Nucleus accumbens (tissue), 56 donors: ENCODE measurements at regions not wholly inside any gene's neighbourhood (a gene's known extent, or its start where the extent isn't known, plus 50 kb on each side); places are given as distances from the start of the nearest gene placed in this dataset.
"Not testable (repeated sequence)": the region's sequence is repeated elsewhere in the genome, so short reads cannot be mapped to it uniquely, and the experiment has no call there.

Experiments
- DNase-seq, 56 donors: peaks; one replicate each; lab custom pipeline; 2025; lab: John Stamatoyannopoulos, UW

GRCh38 chrX:150050387-150050786, 112.1 kb upstream of the EOLA2 start:
- no peak for DNase-seq

- DNase-seq = no peak
Measured at GRCh38 chrX:150051096-150051495, 112.8 kb upstream of the EOLA2 start.

- no peak for DNase-seq
Measured at GRCh38 chrX:150052226-150052625, 113.9 kb upstream of the EOLA2 start.

GRCh38 chrX:150058728-150059127, 120.4 kb upstream of the EOLA2 start:
- no peak for DNase-seq

- DNase-seq = no peak
Measured at GRCh38 chrX:150060406-150060805, 122.1 kb upstream of the EOLA2 start.

GRCh38 chrX:150062292-150063137, 124.2 kb upstream of the EOLA2 start:
- DNase-seq = peak in 3 of 56 donors; percentile 1 to 9 (median 1)

- DNase-seq = no peak
Measured at GRCh38 chrX:150063138-150063518, 124.8 kb upstream of the EOLA2 start.

GRCh38 chrX:150063674-150064073, 125.4 kb upstream of the EOLA2 start:
- DNase-seq = no peak

- no peak for DNase-seq
Measured at GRCh38 chrX:150074175-150074574, 135.9 kb upstream of the EOLA2 start.

GRCh38 chrX:150080497-150080896, 142.2 kb upstream of the EOLA2 start:
- DNase-seq = no peak

GRCh38 chrX:150081076-150081475, 142.8 kb upstream of the EOLA2 start:
- no peak for DNase-seq

GRCh38 chrX:150084496-150085229, 146.4 kb upstream of the EOLA2 start:
- no peak for DNase-seq

- DNase-seq = no peak
Measured at GRCh38 chrX:150085881-150086280, 147.6 kb upstream of the EOLA2 start.

GRCh38 chrX:150086371-150086770, 148.1 kb upstream of the EOLA2 start:
- DNase-seq = no peak

GRCh38 chrX:150087612-150088011, 149.3 kb upstream of the EOLA2 start:
- DNase-seq = no peak

- DNase-seq = no peak
Measured at GRCh38 chrX:150088042-150088441, 149.8 kb upstream of the EOLA2 start.

- no peak for DNase-seq
Measured at GRCh38 chrX:150088766-150089518, 150.7 kb upstream of the EOLA2 start.

- DNase-seq = not testable (repeated sequence)
Measured at GRCh38 chrX:150091300-150091699, 153.0 kb upstream of the EOLA2 start.

- DNase-seq = no peak
Measured at GRCh38 chrX:150092549-150092948, 154.3 kb upstream of the EOLA2 start.

- DNase-seq = no peak
Measured at GRCh38 chrX:150094375-150094774, 156.1 kb upstream of the EOLA2 start.

- no peak for DNase-seq
Measured at GRCh38 chrX:150094996-150095395, 156.7 kb upstream of the EOLA2 start.
